PC-3 (cell line): ENCODE measurements at regions not wholly inside any gene's neighbourhood (a gene's known extent, or its start where the extent isn't known, plus 50 kb on each side); places are given as distances from the start of the nearest gene placed in this dataset.

Source experiments
- ATAC-seq: fragments of 200-7000 bp; cut with Tn5 transposase; 2 replicates; pipeline ENCODE4 v1.9.1; 2020; ENCODE audit warnings: mild to moderate bottlenecking, moderate library complexity
- BruUV-seq: library from RNA; stranded (reverse); fragments of 400-500 nt; replicated peaks from 2 replicates; lab custom pipeline; 2021; lab: Mats Ljungman, UMichigan
- CTCF ChIA-PET: fragments of 300-600 bp; sonication (Branson Sonifier 250); formaldehyde crosslinking; loops from one replicate; lab custom pipeline; 2022; ENCODE audit warnings: antibody characterized with exemption; lab: Charles Lee
- POLR2A ChIA-PET: fragments of 300-600 bp; sonication (Branson Sonifier 250); formaldehyde crosslinking; loops from one replicate; lab custom pipeline; 2022; ENCODE audit warnings: antibody characterized with exemption; ENCODE audit not compliant: unreplicated experiment; lab: Charles Lee
- DNase-seq: peaks from one replicate; pipeline ENCODE4 v3.0.0-alpha.2; 2015
- H2AFZ ChIP-seq: fragments of 300-600 bp; sonication (generic); 2 replicates; pipeline ENCODE4 v1.6.0; 2016; ENCODE audit warnings: antibody characterized with exemption, low read length
- H3F3A ChIP-seq: fragments of 300-600 bp; sonication (generic); one replicate; pipeline ENCODE4 v1.6.0; 2017; ENCODE audit warnings: antibody characterized with exemption, low read length, control low read depth, mild to moderate bottlenecking; ENCODE audit not compliant: unreplicated experiment
- H3K27ac ChIP-seq: fragments of 300-600 bp; sonication (generic); 2 replicates; pipeline ENCODE4 v1.5.1; 2016; ENCODE audit warnings: mild to moderate bottlenecking, low read length
- H3K27me3 ChIP-seq: fragments of 300-600 bp; sonication (generic); 2 replicates; pipeline ENCODE4 v1.6.1; 2016; ENCODE audit warnings: low read length, mixed read lengths
- H3K36me3 ChIP-seq: fragments of 300-600 bp; sonication (generic); 2 replicates; pipeline ENCODE4 v1.6.1; 2016; ENCODE audit warnings: low read depth, mixed run types, low read length, mixed read lengths
- H3K4me1 ChIP-seq: fragments of 300-600 bp; sonication (generic); 2 replicates; pipeline ENCODE4 v1.5.1; 2016; ENCODE audit warnings: low read length; ENCODE audit not compliant: insufficient read depth
- H3K4me2 ChIP-seq: fragments of 300-600 bp; sonication (generic); 2 replicates; pipeline ENCODE4 v1.6.0; 2016; ENCODE audit warnings: low read length
- H3K4me3 ChIP-seq: fragments of 300-600 bp; sonication (generic); 2 replicates; pipeline ENCODE4 v1.5.1; 2016; ENCODE audit warnings: mild to moderate bottlenecking, low read length, mixed read lengths
- H3K79me2 ChIP-seq: fragments of 300-600 bp; sonication (generic); 2 replicates; pipeline ENCODE4 v1.6.1; 2017; ENCODE audit warnings: low read length, mixed read lengths
- H3K9ac ChIP-seq: fragments of 300-600 bp; sonication (generic); 2 replicates; pipeline ENCODE4 v1.6.0; 2016; ENCODE audit warnings: mild to moderate bottlenecking, low read length
- H3K9me2 ChIP-seq: fragments of 300-600 bp; sonication (generic); replicated peaks from 2 replicates; pipeline ENCODE4 v1.6.1; 2016; ENCODE audit warnings: mixed run types, low read length, mixed read lengths
- H3K9me3 ChIP-seq: fragments of 300-600 bp; sonication (generic); 2 replicates; pipeline ENCODE4 v1.6.1; 2016; ENCODE audit warnings: low read length, mixed read lengths
- H4K20me1 ChIP-seq: fragments of 300-600 bp; sonication (generic); 2 replicates; pipeline ENCODE4 v1.6.1; 2016; ENCODE audit warnings: low read length, mixed read lengths
- EZH2 ChIP-seq: fragments of 300-600 bp; sonication (generic); IDR thresholded peaks from one replicate; pipeline ENCODE4 v1.6.1; 2017; ENCODE audit warnings: antibody characterized with exemption, mild to moderate bottlenecking, low read length; ENCODE audit not compliant: unreplicated experiment
- EZH2phosphoT487 ChIP-seq: fragments of 300-600 bp; sonication (generic); IDR thresholded peaks from 2 replicates; pipeline ENCODE4 v1.6.1; 2018; ENCODE audit warnings: mild to moderate bottlenecking, antibody characterized with exemption, low read length, borderline replicate concordance
- intact Hi-C: fragments of 100-400 bp; cut with micrococcal nuclease; formaldehyde crosslinking; loops from 2 replicates; pipeline ENCODE4 v1.9.0; 2023
- TF ChIP-seq, protein P1 (sequence below): fragments of 300-600 bp; sonication (generic); conservative IDR thresholded peaks from 2 replicates; pipeline ENCODE4 v1.5.1; 2017; ENCODE audit warnings: antibody characterized with exemption, low read depth, mild to moderate bottlenecking, low read length

DNA sequence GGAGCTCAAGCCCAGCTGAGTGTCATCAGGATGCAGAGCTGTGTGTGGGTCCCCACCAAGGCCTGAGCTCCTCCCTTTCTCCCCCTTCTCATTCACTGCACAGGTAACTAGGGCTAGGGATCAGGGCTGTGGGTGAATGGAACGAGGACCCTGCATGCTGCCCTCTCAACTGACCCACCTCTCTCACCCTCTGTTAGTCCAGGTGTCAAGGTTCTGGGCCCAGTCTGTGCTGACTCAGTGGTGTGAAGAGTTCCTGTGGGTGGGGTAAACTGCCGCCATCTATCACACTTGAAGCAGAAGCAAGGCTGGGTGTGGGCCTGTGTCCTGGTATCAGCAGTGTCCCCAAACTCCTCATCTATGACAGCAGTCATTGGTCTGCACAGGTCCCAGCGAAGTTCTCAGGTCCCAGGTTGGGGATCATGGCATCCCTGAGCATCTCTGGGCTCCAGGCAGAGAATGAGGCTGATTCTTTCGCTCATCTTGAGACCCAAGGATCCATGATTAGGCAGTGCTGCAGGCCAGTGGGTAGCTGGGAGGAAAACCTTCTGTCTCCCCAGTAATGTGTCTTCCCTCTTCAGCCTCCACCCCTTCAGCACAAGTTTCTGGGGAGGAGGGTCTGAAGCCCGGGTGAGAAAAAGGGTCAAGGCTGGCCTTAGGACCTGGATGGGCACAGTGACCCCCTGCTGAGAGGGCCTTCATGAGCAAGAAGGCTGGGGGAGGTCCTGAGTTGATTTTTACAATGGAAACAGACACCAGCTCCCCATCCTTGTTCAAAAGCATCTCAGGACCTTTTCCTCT lies 109.8 kb downstream of the ZNF280B start:
- H3K27ac ChIP-seq: no peak overlapping the region
- no peaks in the 10 kb centered on the region for H3K36me3 ChIP-seq
- no peak overlapping the region for H2AFZ ChIP-seq
- TF ChIP-seq, protein P1, sequence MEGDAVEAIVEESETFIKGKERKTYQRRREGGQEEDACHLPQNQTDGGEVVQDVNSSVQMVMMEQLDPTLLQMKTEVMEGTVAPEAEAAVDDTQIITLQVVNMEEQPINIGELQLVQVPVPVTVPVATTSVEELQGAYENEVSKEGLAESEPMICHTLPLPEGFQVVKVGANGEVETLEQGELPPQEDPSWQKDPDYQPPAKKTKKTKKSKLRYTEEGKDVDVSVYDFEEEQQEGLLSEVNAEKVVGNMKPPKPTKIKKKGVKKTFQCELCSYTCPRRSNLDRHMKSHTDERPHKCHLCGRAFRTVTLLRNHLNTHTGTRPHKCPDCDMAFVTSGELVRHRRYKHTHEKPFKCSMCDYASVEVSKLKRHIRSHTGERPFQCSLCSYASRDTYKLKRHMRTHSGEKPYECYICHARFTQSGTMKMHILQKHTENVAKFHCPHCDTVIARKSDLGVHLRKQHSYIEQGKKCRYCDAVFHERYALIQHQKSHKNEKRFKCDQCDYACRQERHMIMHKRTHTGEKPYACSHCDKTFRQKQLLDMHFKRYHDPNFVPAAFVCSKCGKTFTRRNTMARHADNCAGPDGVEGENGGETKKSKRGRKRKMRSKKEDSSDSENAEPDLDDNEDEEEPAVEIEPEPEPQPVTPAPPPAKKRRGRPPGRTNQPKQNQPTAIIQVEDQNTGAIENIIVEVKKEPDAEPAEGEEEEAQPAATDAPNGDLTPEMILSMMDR: no peak
- no peak for TF ChIP-seq EZH2phosphoT487
- TF ChIP-seq EZH2: no peak
- no peak overlapping the region for H3K4me3 ChIP-seq
- ChIA-PET POLR2A (no interaction called here), CTCF (no interaction called here)
- BruUV-seq: no TSS peak
- no peaks in the 10 kb centered on the region for H3K9me3 ChIP-seq
- H3K9ac ChIP-seq: no peak overlapping the region
- DNase-seq (no peak), ATAC-seq (no peak)
- no peaks in the 10 kb centered on the region for H4K20me1 ChIP-seq
- intact Hi-C loops: no loop called here
- no peaks in the 10 kb centered on the region; the same call in 1 of the 2 replicates for H3K27me3 ChIP-seq
- no peaks in the 10 kb centered on the region for H3K9me2 ChIP-seq
- peaks cover 17% of the 10 kb centered on the region for H3K4me1 ChIP-seq
- H3K4me2 ChIP-seq: no peak overlapping the region
- no peaks in the 10 kb centered on the region for H3F3A ChIP-seq
- H3K79me2 ChIP-seq: no peaks in the 10 kb centered on the region

- H3K4me1 ChIP-seq: peaks cover 17% of the 10 kb centered on the region
- DNase-seq: no peak
- no peaks in the 10 kb centered on the region for H3K9me3 ChIP-seq
- ChIA-PET POLR2A (no interaction called here), CTCF (no interaction called here)
- no peak overlapping the region for H3K9ac ChIP-seq
- H3K79me2 ChIP-seq: no peaks in the 10 kb centered on the region
- no peaks in the 10 kb centered on the region for H3K9me2 ChIP-seq
- TF ChIP-seq EZH2 (no peak), EZH2phosphoT487 (no peak)
- TF ChIP-seq, protein P1: no peak
- no peaks in the 10 kb centered on the region for H3F3A ChIP-seq
- no peak overlapping the region for H2AFZ ChIP-seq
- intact Hi-C loops: no loop called here
- no peak for ATAC-seq
- no TSS peak for BruUV-seq
- H3K27me3 ChIP-seq: no peaks in the 10 kb centered on the region; the same call in 1 of the 2 replicates
- no peaks in the 10 kb centered on the region for H3K36me3 ChIP-seq
- no peaks in the 10 kb centered on the region for H4K20me1 ChIP-seq
- H3K4me2 ChIP-seq: no peak overlapping the region
- no peak overlapping the region for H3K4me3 ChIP-seq
- no peak overlapping the region for H3K27ac ChIP-seq
These were observed 108.4 kb downstream of the ZNF280B start for GRCh38 chr22:22400099-22400498.

DNA sequence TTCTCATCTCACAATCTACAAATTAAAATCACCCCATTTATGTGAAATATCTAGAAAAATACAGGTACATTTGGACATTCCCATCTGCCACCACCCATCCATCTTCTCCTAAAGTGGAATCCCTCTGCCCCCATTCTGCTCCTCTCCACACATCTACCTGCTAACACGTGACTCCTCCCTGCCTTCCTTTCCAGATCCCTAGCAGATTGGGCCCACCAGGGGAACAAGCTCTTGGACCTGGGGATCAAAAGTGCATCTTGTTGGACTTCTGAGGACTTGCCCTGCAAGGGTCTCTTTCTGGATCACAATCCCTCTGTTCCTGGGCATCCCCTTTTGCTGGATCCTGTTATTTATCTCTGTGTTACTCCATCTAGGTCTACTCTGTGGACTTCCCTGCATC lies 107.6 kb downstream of the ZNF280B start:
- Histone ChIP-seq H3K4me1 (peaks cover 17% of the 10 kb centered on the region), H3K4me3 (no peak overlapping the region), H3K79me2 (no peaks in the 10 kb centered on the region), H3K9ac (no peak overlapping the region), H4K20me1 (no peaks in the 10 kb centered on the region), H3F3A (no peaks in the 10 kb centered on the region), H3K27ac (no peak overlapping the region), H3K4me2 (no peak overlapping the region), H3K36me3 (no peaks in the 10 kb centered on the region), H2AFZ (no peak overlapping the region), H3K9me2 (no peaks in the 10 kb centered on the region), H3K27me3 (no peaks in the 10 kb centered on the region; the same call in 1 of the 2 replicates), H3K9me3 (no peaks in the 10 kb centered on the region)
- TF ChIP-seq, protein P1: no peak
- TF ChIP-seq EZH2: no peak
- POLR2A ChIA-PET: no interaction called here
- no TSS peak for BruUV-seq
- CTCF ChIA-PET: no interaction called here
- DNase-seq (no peak), ATAC-seq (no peak)
- intact Hi-C loops: no loop called here
